H1 (cell line): ENCODE measurements at regions not wholly inside any gene's neighbourhood (a gene's known extent, or its start where the extent isn't known, plus 50 kb on each side); places are given as distances from the start of the nearest gene placed in this dataset.

Experiments used
- CTCF ChIA-PET: fragments of 300-600 bp; sonication (Branson Sonifier 250); formaldehyde crosslinking; loops from one replicate; lab custom pipeline; 2021; ENCODE audit not compliant: partially characterized antibody; lab: Charles Lee
- POLR2A ChIA-PET: fragments of 300-600 bp; sonication (Branson Sonifier 250); formaldehyde crosslinking; loops from one replicate; lab custom pipeline; 2021; ENCODE audit warnings: inconsistent platforms; ENCODE audit not compliant: partially characterized antibody; lab: Charles Lee
- DNase-seq, 2 experiments: peaks; one replicate each; pipeline versions ENCODE4 v3.0.0 to v3.0.0-alpha.2; 2010 to 2022; ENCODE audit warnings: low spot score in 2 of 2, low read depth in 1 of 2, mixed read lengths in 1 of 2
- FAIRE-seq: peaks from 2 replicates; lab custom pipeline; 2011; peaks lifted over from hg19 to GRCh38; lab: Jason Lieb, UNC
- H2AFZ ChIP-seq: 2 replicates; pipeline ENCODE4 v1.8.1; 2012; ENCODE audit warnings: low read length, inconsistent platforms
- H2AK5ac ChIP-seq: 2 replicates; pipeline ENCODE4 v1.6.1; 2013; ENCODE audit warnings: low read depth, low read length
- H2BK120ac ChIP-seq: replicated peaks from 2 replicates; pipeline ENCODE3; 2013; ENCODE audit warnings: low read depth, low read length, inconsistent platforms
- H2BK12ac ChIP-seq: 2 replicates; pipeline ENCODE4 v1.6.1; 2013; ENCODE audit warnings: low read depth, low read length
- H2BK15ac ChIP-seq: 2 replicates; pipeline ENCODE4 v1.6.1; 2013; ENCODE audit warnings: low read length
- H2BK20ac ChIP-seq: 2 replicates; pipeline ENCODE4 v1.6.1; 2013; ENCODE audit warnings: low read length
- H2BK5ac ChIP-seq: 2 replicates; pipeline ENCODE4 v1.6.1; 2013; ENCODE audit warnings: low read depth, low read length
- H3K14ac ChIP-seq: 2 replicates; pipeline ENCODE4 v1.6.1; 2013; ENCODE audit warnings: inconsistent platforms; ENCODE audit not compliant: insufficient read length
- H3K18ac ChIP-seq: 2 replicates; pipeline ENCODE4 v1.6.1; 2013; ENCODE audit warnings: low read length; ENCODE audit errors: extremely low read depth
- H3K23ac ChIP-seq: 2 replicates; pipeline ENCODE4 v1.6.1; 2013; ENCODE audit warnings: inconsistent platforms; ENCODE audit not compliant: insufficient read length
- H3K23me2 ChIP-seq: 2 replicates; pipeline ENCODE4 v1.6.1; 2013; ENCODE audit warnings: low read depth, low read length
- H3K27ac ChIP-seq: 2 replicates; pipeline ENCODE4 v1.6.1; 2011; ENCODE audit warnings: low read depth, low read length, inconsistent platforms
- H3K27me3 ChIP-seq, 4 experiments: replicated peaks in 1 of 4; 1 replicate in 1 of 4; 2 replicates in 3 of 4; pipeline versions ENCODE4 v1.6.1 to v1.8.1; 2011 to 2013; ENCODE audit warnings: low read length in 3 of 4, mild to moderate bottlenecking in 3 of 4, inconsistent platforms in 2 of 4, mixed read lengths in 2 of 4, moderate library complexity in 1 of 4; ENCODE audit not compliant: control insufficient read depth in 3 of 4, insufficient read depth in 3 of 4; ENCODE audit errors: extremely low read depth in 1 of 4
- H3K36me3 ChIP-seq, 4 experiments: 2 replicates each; pipeline versions ENCODE4 v1.6.1 to v1.8.1; 2011 to 2013; ENCODE audit warnings: mild to moderate bottlenecking in 4 of 4, low read length in 3 of 4, moderate library complexity in 2 of 4, control low read depth in 1 of 4, inconsistent platforms in 1 of 4; ENCODE audit not compliant: insufficient read depth in 4 of 4, control insufficient read depth in 2 of 4
- H3K4ac ChIP-seq: replicated peaks from 2 replicates; pipeline ENCODE3; 2013; ENCODE audit warnings: low read length, low read depth, mixed read lengths, inconsistent platforms; ENCODE audit not compliant: insufficient read length
- H3K4me1 ChIP-seq, 4 experiments: replicated peaks in 1 of 4; 1 replicate in 1 of 4; 2 replicates in 3 of 4; pipeline versions ENCODE4 v1.6.1 to v1.8.1; 2011 to 2013; ENCODE audit warnings: low read length in 3 of 4, inconsistent platforms in 2 of 4, mixed read lengths in 1 of 4; ENCODE audit not compliant: insufficient read depth in 4 of 4, control insufficient read depth in 3 of 4
- H3K4me2 ChIP-seq, 2 experiments: 2 replicates each; pipeline versions ENCODE4 v1.6.1 to v1.8.1; 2011 to 2013; ENCODE audit warnings: low read depth in 2 of 2, low read length in 2 of 2, control low read depth in 1 of 2, inconsistent platforms in 1 of 2, mild to moderate bottlenecking in 1 of 2; ENCODE audit not compliant: insufficient read depth in 1 of 2
- H3K4me3 ChIP-seq, 4 experiments: fragments of 200-600, 300-600 bp in 1 of 4; sonication (generic), shearing (Covaris generic), sonication (Bioruptor Twin) in 1 of 4; 2 replicates each; pipeline versions ENCODE4 v1.5.1 to v1.8.1; 2011 to 2016; ENCODE audit warnings: low read length in 4 of 4, low read depth in 3 of 4, control low read depth in 2 of 4, inconsistent platforms in 2 of 4, mild to moderate bottlenecking in 2 of 4, mixed read lengths in 1 of 4, moderate library complexity in 1 of 4; ENCODE audit not compliant: insufficient read depth in 2 of 4; ENCODE audit errors: extremely low read depth in 1 of 4
- H3K56ac ChIP-seq: replicated peaks from 2 replicates; pipeline ENCODE3; 2013; ENCODE audit warnings: low read depth, mild to moderate bottlenecking, mixed read lengths, low read length, inconsistent platforms; ENCODE audit not compliant: insufficient read length
- H3K79me1 ChIP-seq: 2 replicates; pipeline ENCODE4 v1.6.1; 2013; ENCODE audit warnings: low read depth, low read length, control low read depth
- H3K79me2 ChIP-seq, 2 experiments: 2 replicates each; pipeline versions ENCODE4 v1.6.1 to v1.8.1; 2012 to 2013; ENCODE audit warnings: low read length in 2 of 2, mild to moderate bottlenecking in 2 of 2, inconsistent platforms in 1 of 2; ENCODE audit not compliant: insufficient read depth in 2 of 2, control insufficient read depth in 1 of 2
- H3K9ac ChIP-seq, 4 experiments: replicated peaks in 1 of 4; 1 replicate in 1 of 4; 2 replicates in 3 of 4; pipeline versions ENCODE4 v1.6.1 to v1.8.1; 2011 to 2013; ENCODE audit warnings: low read depth in 3 of 4, low read length in 3 of 4, control low read depth in 2 of 4, mild to moderate bottlenecking in 2 of 4, moderate library complexity in 2 of 4, inconsistent platforms in 1 of 4; ENCODE audit errors: extremely low read depth in 1 of 4
- H3K9me3 ChIP-seq, 2 experiments: 2 replicates each; pipeline versions ENCODE4 v1.6.1 to v1.8.1; 2012 to 2013; ENCODE audit warnings: mild to moderate bottlenecking in 2 of 2, moderate library complexity in 2 of 2, control low read depth in 1 of 2, inconsistent platforms in 1 of 2, low read depth in 1 of 2, low read length in 1 of 2, mixed read lengths in 1 of 2; ENCODE audit not compliant: insufficient read depth in 2 of 2
- H4K20me1 ChIP-seq, 2 experiments: replicated peaks in 1 of 2; 2 replicates each; pipeline versions ENCODE3 to v1.8.1; 2011 to 2013; ENCODE audit warnings: inconsistent platforms in 2 of 2, low read length in 2 of 2, mild to moderate bottlenecking in 1 of 2; ENCODE audit not compliant: insufficient read depth in 2 of 2, control insufficient read depth in 1 of 2
- H4K5ac ChIP-seq: 2 replicates; pipeline ENCODE4 v1.6.1; 2013; ENCODE audit warnings: low read length, low read depth, mixed read lengths, inconsistent platforms; ENCODE audit not compliant: insufficient read length
- H4K8ac ChIP-seq: 2 replicates; pipeline ENCODE4 v1.8.0; 2013; ENCODE audit warnings: mild to moderate bottlenecking, moderate library complexity, low read length, inconsistent platforms; ENCODE audit not compliant: insufficient read depth; ENCODE audit errors: extremely low read depth
- H4K91ac ChIP-seq: replicated peaks from 2 replicates; pipeline ENCODE3; 2013; ENCODE audit warnings: low read length, mixed read lengths, inconsistent platforms; ENCODE audit not compliant: insufficient read length
- BRCA1 ChIP-seq: IDR thresholded peaks from 2 replicates; pipeline ENCODE4 v1.6.1; 2012; ENCODE audit warnings: low read depth, low read length, improper control_type of control experiment
- CBX5 ChIP-seq: fragments of 300-800, 300-1000 bp; sonication (generic); IDR thresholded peaks from 2 replicates; pipeline ENCODE4 v1.7.1; 2016; ENCODE audit warnings: antibody characterized with exemption, low read length, low read depth
- CTCF ChIP-seq, 3 experiments: IDR thresholded peaks; 1 replicate in 2 of 3; 2 replicates in 1 of 3; pipeline versions ENCODE4 v1.5.1 to v1.6.1; 2011; ENCODE audit warnings: low read length in 3 of 3, mild to moderate bottlenecking in 3 of 3, inconsistent platforms in 2 of 3, low read depth in 1 of 3, moderate library complexity in 1 of 3; ENCODE audit not compliant: insufficient read depth in 1 of 3; ENCODE audit errors: control extremely low read depth in 1 of 3
- PHF8 ChIP-seq: fragments of 200-600 bp; sonication (generic); conservative IDR thresholded peaks from 2 replicates; pipeline ENCODE4 v1.7.1; 2012; ENCODE audit warnings: low read depth, mild to moderate bottlenecking, inconsistent platforms, low read length, moderate library complexity
- POLR2AphosphoS5 ChIP-seq: IDR thresholded peaks from 2 replicates; pipeline ENCODE4 v1.6.1; 2011; ENCODE audit warnings: low read depth, low read length
- SAP30 ChIP-seq: fragments of 300-600 bp; sonication (generic); IDR thresholded peaks from 2 replicates; pipeline ENCODE4 v1.7.1; 2012; ENCODE audit warnings: low read length, moderate library complexity, mild to moderate bottlenecking, inconsistent platforms; ENCODE audit not compliant: insufficient read depth, insufficient replicate concordance
- SP4 ChIP-seq: IDR thresholded peaks from 2 replicates; pipeline ENCODE4 v1.6.1; 2012; ENCODE audit warnings: low read length, inconsistent platforms
- USF2 ChIP-seq: IDR thresholded peaks from 2 replicates; pipeline ENCODE4 v1.6.1; 2011; ENCODE audit warnings: low read length, improper control_type of control experiment
- WGBS, 2 experiments: shearing (Covaris generic) in 1 of 2; methylation state at CpG; one replicate each; pipeline versions ENCODE4 v1.1.6 to v1.1.7; 2013 to 2015; ENCODE audit warnings: low lambda C conversion rate in 2 of 2, mixed read lengths in 2 of 2, inconsistent platforms in 1 of 2, low coverage in 1 of 2, missing lambda C conversion rate in 1 of 2; ENCODE audit not compliant: insufficient replicate concordance in 2 of 2, insufficient coverage in 1 of 2, insufficient read length in 1 of 2; ENCODE audit errors: extremely low coverage in 1 of 2, missing lambda C conversion rate in 1 of 2; 5-methylcytosine and 5-hydroxymethylcytosine counted together

- Histone ChIP-seq H3K79me2 (no peaks in the 10 kb centered on the region), H2BK20ac (no peak overlapping the region), H3K9ac (no peak overlapping the region), H3K9me3 (peaks cover 10 to 18% of the 10 kb centered on the region in 2 experiments; a peak in 3 of 4 replicates), H2BK5ac (no peak overlapping the region), H3K79me1 (no peaks in the 10 kb centered on the region), H2BK120ac (no peak overlapping the region), H3K4me1 (no peaks in the 10 kb centered on the region), H4K5ac (no peak overlapping the region), H3K4me3 (no peak overlapping the region), H3K27me3 (no peaks in the 10 kb centered on the region), H4K91ac (no peak overlapping the region), H3K18ac (no peak overlapping the region), H3K4me2 (no peak overlapping the region), H4K8ac (no peak overlapping the region), H3K23ac (no peak overlapping the region), H2AFZ (no peak overlapping the region), H3K56ac (no peak overlapping the region), H3K14ac (no peak overlapping the region), H3K27ac (no peak overlapping the region), H4K20me1 (no peaks in the 10 kb centered on the region), H3K23me2 (no peaks in the 10 kb centered on the region), H2BK15ac (no peak overlapping the region), H2AK5ac (no peak overlapping the region), H2BK12ac (no peak overlapping the region), H3K4ac (no peak overlapping the region), H3K36me3 (no peaks in the 10 kb centered on the region; a peak in 2 of 8 replicates)
- POLR2A ChIA-PET = no interaction called here
- no peak for TF ChIP-seq POLR2AphosphoS5
- no peak for TF ChIP-seq BRCA1
- no peak for TF ChIP-seq PHF8
- no peak for TF ChIP-seq SAP30
- no peak for TF ChIP-seq SP4
- no peak for TF ChIP-seq USF2
- no peak for TF ChIP-seq CTCF (IDR thresholded peaks at IDR 0.05; ENCODE audit: control extremely low read depth in 1 of 3, insufficient read depth in 1 of 3, low read depth in 1 of 3, low read length in 3 of 3)
- TF ChIP-seq CBX5 = no peak
- 79% methylated on average over 4 of the region's 4 CpGs; no CpG with 5 or more reads in 1 of the 2 experiments for WGBS, 2 experiments
- FAIRE-seq (no peak), DNase-seq (no peak)
- CTCF ChIA-PET = no interaction called here
Measured at GRCh38 chr3:106936337-106936736, 440.9 kb upstream of the CCDC54 start.
